K562 (cell line): ENCODE measurements at regions not wholly inside any gene's neighbourhood (a gene's known extent, or its start where the extent isn't known, plus 50 kb on each side); places are given as distances from the start of the nearest gene placed in this dataset.

Experiments used
- ATAC-seq: fragments of 200-7000 bp; cut with Tn5 transposase; 3 replicates; pipeline ENCODE4 v1.9.1; 2020; ENCODE audit warnings: moderate library complexity
- BruUV-seq: library from RNA; stranded (reverse); fragments of 400-500 nt; replicated peaks from 2 replicates; lab custom pipeline; 2021; lab: Mats Ljungman, UMichigan
- CTCF ChIA-PET: fragments of 300-600 bp; formaldehyde crosslinking; extraction: SDS; loops from one replicate; lab custom pipeline; 2021; ENCODE audit warnings: low intra/inter-chr PET ratio; lab: Yijun Ruan, JAX
- POLR2A ChIA-PET: fragments of 300-600, 350-650 bp; sonication (Branson Sonifier 250); formaldehyde crosslinking; extraction: SDS; loops from one replicate; lab custom pipeline; 2021; ENCODE audit warnings: antibody characterized with exemption, inconsistent platforms; lab: Yijun Ruan, JAX
- DNase-seq, 4 experiments: peaks; one replicate each; pipeline versions ENCODE4 v3.0.0 to v3.0.0-alpha.2; 2011 to 2018; ENCODE audit warnings: low spot score in 3 of 4, mixed read lengths in 3 of 4; ENCODE audit errors: extremely low read depth in 1 of 4
- FAIRE-seq: peaks from 2 replicates; lab custom pipeline; 2011; peaks lifted over from hg19 to GRCh38; lab: Jason Lieb, UNC
- H2AFZ ChIP-seq: 2 replicates; pipeline ENCODE4 v1.6.0; 2011; ENCODE audit warnings: low read depth, low read length, control low read depth, inconsistent platforms
- H3K27ac ChIP-seq: fragments of 200-600 bp; 3 replicates; pipeline ENCODE4 v1.8.0; 2011; ENCODE audit warnings: low read depth, mild to moderate bottlenecking, control low read depth, inconsistent platforms, low read length, moderate library complexity, mixed read lengths; ENCODE audit errors: extremely low read depth
- H3K27me3 ChIP-seq, 2 experiments: fragments of 300-600 bp in 1 of 2; 2 replicates in 1 of 2; 3 replicates in 1 of 2; pipeline versions ENCODE4 v1.6.0 to v1.8.0; 2011; ENCODE audit warnings: inconsistent platforms in 2 of 2, low read length in 2 of 2, mild to moderate bottlenecking in 1 of 2, mixed read lengths in 1 of 2, moderate library complexity in 1 of 2; ENCODE audit not compliant: control insufficient read depth in 2 of 2, insufficient read depth in 2 of 2
- H3K36me3 ChIP-seq: fragments of 300-600 bp; 3 replicates; pipeline ENCODE4 v1.8.0; 2011; ENCODE audit warnings: mild to moderate bottlenecking, low read length, inconsistent platforms; ENCODE audit not compliant: control insufficient read depth, insufficient read depth
- H3K4me1 ChIP-seq, 2 experiments: fragments of 200-600 bp in 1 of 2; replicated peaks in 1 of 2; 2 replicates in 1 of 2; 3 replicates in 1 of 2; pipeline versions ENCODE4 v1.5.1 to v1.8.0; 2011; ENCODE audit warnings: inconsistent platforms in 2 of 2, low read length in 2 of 2, mild to moderate bottlenecking in 1 of 2, mixed read lengths in 1 of 2, moderate library complexity in 1 of 2; ENCODE audit not compliant: control insufficient read depth in 2 of 2, insufficient read depth in 2 of 2
- H3K4me2 ChIP-seq: 2 replicates; pipeline ENCODE4 v1.6.1; 2011; ENCODE audit warnings: low read length, control low read depth, inconsistent platforms, mixed read lengths; ENCODE audit not compliant: insufficient read depth
- H3K4me3 ChIP-seq: fragments of 200-600 bp; sonication (generic), shearing (Covaris generic); 2 replicates; pipeline ENCODE4 v1.5.1; 2016; ENCODE audit warnings: control low read depth, inconsistent platforms
- H3K79me2 ChIP-seq: fragments of 200-600 bp; 3 replicates; pipeline ENCODE4 v1.8.0; 2011; ENCODE audit warnings: low read length, inconsistent platforms; ENCODE audit not compliant: control insufficient read depth, insufficient read depth
- H3K9ac ChIP-seq, 2 experiments: 2 replicates each; pipeline versions ENCODE4 v1.6.0 to v1.6.1; 2011; ENCODE audit warnings: low read depth in 2 of 2, low read length in 2 of 2, control low read depth in 1 of 2, inconsistent platforms in 1 of 2, mild to moderate bottlenecking in 1 of 2, mixed read lengths in 1 of 2; ENCODE audit not compliant: insufficient read depth in 1 of 2
- H3K9me1 ChIP-seq: one replicate; pipeline ENCODE4 v1.6.0; 2011; ENCODE audit warnings: inconsistent platforms, mild to moderate bottlenecking, low read length, moderate library complexity; ENCODE audit not compliant: control insufficient read depth, insufficient read depth
- H3K9me3 ChIP-seq: replicated peaks from 2 replicates; pipeline ENCODE4 v1.5.1; 2011; ENCODE audit warnings: low read depth, low read length, inconsistent platforms; ENCODE audit not compliant: control insufficient read depth, insufficient read depth
- H4K20me1 ChIP-seq: replicated peaks from 2 replicates; pipeline ENCODE4 v1.6.1; 2011; ENCODE audit warnings: low read length, inconsistent platforms, mixed read lengths; ENCODE audit not compliant: control insufficient read depth, insufficient read depth
- EGR1 ChIP-seq: fragments of 450-650 bp; conservative IDR thresholded peaks from 2 replicates; pipeline ENCODE4 v1.6.1; 2017; ENCODE audit warnings: mild to moderate bottlenecking
- HIVEP1 ChIP-seq: fragments of 250-450 bp; sonication (Bioruptor Pico); IDR thresholded peaks from 2 replicates; pipeline ENCODE4 v1.4.0; 2020; ENCODE audit warnings: mild to moderate bottlenecking
- MBD2 ChIP-seq: sonication (generic); IDR thresholded peaks from 2 replicates; pipeline ENCODE4 v1.6.1; 2016; ENCODE audit warnings: low read depth, borderline replicate concordance
- SMARCB1 ChIP-seq: IDR thresholded peaks from 2 replicates; pipeline ENCODE4 v1.6.1; 2011; ENCODE audit warnings: improper control_type of control experiment, low read depth; ENCODE audit not compliant: insufficient read length
- ZNF165 ChIP-seq: fragments of 250-450 bp; sonication (Bioruptor Pico); IDR thresholded peaks from 2 replicates; pipeline ENCODE4 v1.4.0; 2020; ENCODE audit warnings: borderline replicate concordance
- WGBS: fragments of 100-300 bp; shearing (Covaris generic); methylation state at CpG from one replicate; pipeline ENCODE4 v1.1.6; 2016; ENCODE audit warnings: low coverage, mixed read lengths; ENCODE audit not compliant: insufficient coverage; ENCODE audit errors: missing lambda C conversion rate; 5-methylcytosine and 5-hydroxymethylcytosine counted together
- in situ Hi-C: fragments of 300-500 bp; cut with MboI; formaldehyde crosslinking; loops from 4 replicates; pipeline ENCODE4 v1.15.0; 2018; ENCODE audit warnings: inconsistent platforms, mixed read lengths
- intact Hi-C: fragments of 100-400 bp; cut with micrococcal nuclease; formaldehyde crosslinking; loops from 2 replicates; pipeline ENCODE4 v1.14.2; 2022
- TF ChIP-seq, protein P1 (sequence below): fragments of 450-650 bp; IDR thresholded peaks from 2 replicates; pipeline ENCODE4 v1.6.1; 2018; ENCODE audit not compliant: partially characterized antibody

- intact Hi-C loops, result no loop called here
- BruUV-seq, result no TSS peak
- Histone ChIP-seq H3K4me3 (no peak overlapping the region), H2AFZ (no peak overlapping the region), H3K9me1 (no peaks in the 10 kb centered on the region), H3K36me3 (no peaks in the 10 kb centered on the region), H3K27me3 (no peaks in the 10 kb centered on the region), H3K4me2 (no peak overlapping the region), H3K27ac (no peak overlapping the region), H3K9me3 (no peaks in the 10 kb centered on the region), H3K79me2 (no peaks in the 10 kb centered on the region), H3K9ac (no peak overlapping the region), H4K20me1 (no peaks in the 10 kb centered on the region), H3K4me1 (no peaks in the 10 kb centered on the region)
- ATAC-seq, result no peak
- CTCF ChIA-PET, result no interaction called here
- FAIRE-seq, result no peak
- 2% methylated on average over 5 of the region's 5 CpGs for WGBS
- TF ChIP-seq ZNF165 (CRISPR knock-in tag), result no peak
- TF ChIP-seq EGR1, result no peak
- TF ChIP-seq, protein P1, sequence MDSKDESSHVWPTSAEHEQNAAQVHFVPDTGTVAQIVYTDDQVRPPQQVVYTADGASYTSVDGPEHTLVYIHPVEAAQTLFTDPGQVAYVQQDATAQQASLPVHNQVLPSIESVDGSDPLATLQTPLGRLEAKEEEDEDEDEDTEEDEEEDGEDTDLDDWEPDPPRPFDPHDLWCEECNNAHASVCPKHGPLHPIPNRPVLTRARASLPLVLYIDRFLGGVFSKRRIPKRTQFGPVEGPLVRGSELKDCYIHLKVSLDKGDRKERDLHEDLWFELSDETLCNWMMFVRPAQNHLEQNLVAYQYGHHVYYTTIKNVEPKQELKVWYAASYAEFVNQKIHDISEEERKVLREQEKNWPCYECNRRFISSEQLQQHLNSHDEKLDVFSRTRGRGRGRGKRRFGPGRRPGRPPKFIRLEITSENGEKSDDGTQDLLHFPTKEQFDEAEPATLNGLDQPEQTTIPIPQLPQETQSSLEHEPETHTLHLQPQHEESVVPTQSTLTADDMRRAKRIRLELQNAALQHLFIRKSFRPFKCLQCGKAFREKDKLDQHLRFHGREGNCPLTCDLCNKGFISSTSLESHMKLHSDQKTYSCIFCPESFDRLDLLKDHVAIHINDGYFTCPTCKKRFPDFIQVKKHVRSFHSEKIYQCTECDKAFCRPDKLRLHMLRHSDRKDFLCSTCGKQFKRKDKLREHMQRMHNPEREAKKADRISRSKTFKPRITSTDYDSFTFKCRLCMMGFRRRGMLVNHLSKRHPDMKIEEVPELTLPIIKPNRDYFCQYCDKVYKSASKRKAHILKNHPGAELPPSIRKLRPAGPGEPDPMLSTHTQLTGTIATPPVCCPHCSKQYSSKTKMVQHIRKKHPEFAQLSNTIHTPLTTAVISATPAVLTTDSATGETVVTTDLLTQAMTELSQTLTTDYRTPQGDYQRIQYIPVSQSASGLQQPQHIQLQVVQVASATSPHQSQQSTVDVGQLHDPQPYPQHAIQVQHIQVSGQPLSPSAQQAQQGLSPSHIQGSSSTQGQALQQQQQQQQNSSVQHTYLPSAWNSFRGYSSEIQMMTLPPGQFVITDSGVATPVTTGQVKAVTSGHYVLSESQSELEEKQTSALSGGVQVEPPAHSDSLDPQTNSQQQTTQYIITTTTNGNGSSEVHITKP, result no peak
- TF ChIP-seq HIVEP1 (CRISPR knock-in tag), result no peak
- no peak for TF ChIP-seq SMARCB1
- TF ChIP-seq MBD2, result no peak
- DNase-seq, result no peak
- in situ Hi-C loops, result no loop called here
- POLR2A ChIA-PET, result no interaction called here
Observed at GRCh38 chr13:104321756-104322155, 1255.5 kb upstream of the SLC10A2 start.
